SK-N-SH (cell line): ENCODE measurements at regions not wholly inside any gene's neighbourhood (a gene's known extent, or its start where the extent isn't known, plus 50 kb on each side); places are given as distances from the start of the nearest gene placed in this dataset.

Experiments
- EZH2phosphoT487 ChIP-seq: fragments of 200-600 bp; sonication (generic); IDR thresholded peaks from 2 replicates; pipeline ENCODE4 v1.6.1; 2017; ENCODE audit warnings: low read depth, mixed run types, mild to moderate bottlenecking, antibody characterized with exemption, moderate library complexity, borderline replicate concordance
- FOSL2 ChIP-seq: IDR thresholded peaks from 2 replicates; pipeline ENCODE4 v1.4.0; 2012; ENCODE audit warnings: low read depth, mild to moderate bottlenecking, moderate library complexity, borderline replicate concordance
- FOXM1 ChIP-seq: IDR thresholded peaks from 2 replicates; pipeline ENCODE4 v1.4.0; 2012; ENCODE audit warnings: low read depth, mild to moderate bottlenecking
- JUND ChIP-seq: IDR thresholded peaks from 2 replicates; pipeline ENCODE4 v1.4.0; 2012
- TAF1 ChIP-seq: IDR thresholded peaks from 2 replicates; pipeline ENCODE4 v1.6.1; 2012; ENCODE audit warnings: low read depth, mild to moderate bottlenecking, low read length, moderate library complexity, borderline replicate concordance
- TEAD4 ChIP-seq: IDR thresholded peaks from 2 replicates; pipeline ENCODE4 v1.4.0; 2012; ENCODE audit warnings: mild to moderate bottlenecking, borderline replicate concordance; ENCODE audit not compliant: insufficient read depth
- USF2 ChIP-seq: fragments of 150-350 bp; IDR thresholded peaks from 2 replicates; pipeline ENCODE4 v1.6.1; 2017; ENCODE audit warnings: antibody characterized with exemption, low read length, low read depth, borderline replicate concordance
- YY1 ChIP-seq: IDR thresholded peaks from 2 replicates; pipeline ENCODE4 v1.4.0; 2012; ENCODE audit warnings: low read depth, mild to moderate bottlenecking
- TF ChIP-seq, protein P1 (sequence below): fragments of 200-600 bp; sonication (generic); IDR thresholded peaks from 2 replicates; pipeline ENCODE4 v1.6.1; 2017; ENCODE audit warnings: antibody characterized with exemption, mild to moderate bottlenecking, moderate library complexity

- TF ChIP-seq, protein P1, sequence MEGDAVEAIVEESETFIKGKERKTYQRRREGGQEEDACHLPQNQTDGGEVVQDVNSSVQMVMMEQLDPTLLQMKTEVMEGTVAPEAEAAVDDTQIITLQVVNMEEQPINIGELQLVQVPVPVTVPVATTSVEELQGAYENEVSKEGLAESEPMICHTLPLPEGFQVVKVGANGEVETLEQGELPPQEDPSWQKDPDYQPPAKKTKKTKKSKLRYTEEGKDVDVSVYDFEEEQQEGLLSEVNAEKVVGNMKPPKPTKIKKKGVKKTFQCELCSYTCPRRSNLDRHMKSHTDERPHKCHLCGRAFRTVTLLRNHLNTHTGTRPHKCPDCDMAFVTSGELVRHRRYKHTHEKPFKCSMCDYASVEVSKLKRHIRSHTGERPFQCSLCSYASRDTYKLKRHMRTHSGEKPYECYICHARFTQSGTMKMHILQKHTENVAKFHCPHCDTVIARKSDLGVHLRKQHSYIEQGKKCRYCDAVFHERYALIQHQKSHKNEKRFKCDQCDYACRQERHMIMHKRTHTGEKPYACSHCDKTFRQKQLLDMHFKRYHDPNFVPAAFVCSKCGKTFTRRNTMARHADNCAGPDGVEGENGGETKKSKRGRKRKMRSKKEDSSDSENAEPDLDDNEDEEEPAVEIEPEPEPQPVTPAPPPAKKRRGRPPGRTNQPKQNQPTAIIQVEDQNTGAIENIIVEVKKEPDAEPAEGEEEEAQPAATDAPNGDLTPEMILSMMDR, result no peak
- TF ChIP-seq USF2 (no peak), TEAD4 (no peak), FOSL2 (no peak), TAF1 (no peak), FOXM1 (no peak), JUND (no peak), EZH2phosphoT487 (no peak), YY1 (no peak)
Observed at GRCh38 chr4:46444318-46445000, 54.5 kb upstream of the GABRA2 start.
